Skeletal muscle tissue (tissue), 3 donors: ENCODE measurements at regions not wholly inside any gene's neighbourhood (a gene's known extent, or its start where the extent isn't known, plus 50 kb on each side); places are given as distances from the start of the nearest gene placed in this dataset.

ENCODE experiments used
- H3K27ac ChIP-seq: one replicate; pipeline ENCODE4 v1.7.0; 2013; ENCODE audit warnings: mild to moderate bottlenecking, low read depth, low read length, inconsistent platforms
- H3K27me3 ChIP-seq, 3 donors: one replicate each; pipeline ENCODE4 v1.7.0; 2013; ENCODE audit warnings: low read length in 3 of 3; ENCODE audit not compliant: control insufficient read depth in 3 of 3, insufficient read depth in 3 of 3
- H3K36me3 ChIP-seq, 3 donors: one replicate each; pipeline ENCODE4 v1.7.0; 2013; ENCODE audit warnings: low read length in 3 of 3; ENCODE audit not compliant: control insufficient read depth in 3 of 3, insufficient read depth in 3 of 3
- H3K4me1 ChIP-seq, 3 donors: one replicate each; pipeline ENCODE4 v1.7.0; 2013; ENCODE audit warnings: low read length in 3 of 3, mild to moderate bottlenecking in 3 of 3; ENCODE audit not compliant: control insufficient read depth in 3 of 3, insufficient read depth in 3 of 3
- H3K4me3 ChIP-seq, 3 donors: one replicate each; pipeline ENCODE4 v1.7.0; 2013; ENCODE audit warnings: low read length in 3 of 3
- H3K9ac ChIP-seq, 3 donors: one replicate each; pipeline ENCODE4 v1.7.0; 2013; ENCODE audit warnings: low read length in 3 of 3, mild to moderate bottlenecking in 3 of 3, moderate library complexity in 2 of 3, low read depth in 1 of 3
- H3K9me3 ChIP-seq, 3 donors: one replicate each; pipeline ENCODE4 v1.7.0; 2013; ENCODE audit warnings: low read length in 3 of 3; ENCODE audit not compliant: control insufficient read depth in 3 of 3
- donor health status: Osteomylitis.

DNA sequence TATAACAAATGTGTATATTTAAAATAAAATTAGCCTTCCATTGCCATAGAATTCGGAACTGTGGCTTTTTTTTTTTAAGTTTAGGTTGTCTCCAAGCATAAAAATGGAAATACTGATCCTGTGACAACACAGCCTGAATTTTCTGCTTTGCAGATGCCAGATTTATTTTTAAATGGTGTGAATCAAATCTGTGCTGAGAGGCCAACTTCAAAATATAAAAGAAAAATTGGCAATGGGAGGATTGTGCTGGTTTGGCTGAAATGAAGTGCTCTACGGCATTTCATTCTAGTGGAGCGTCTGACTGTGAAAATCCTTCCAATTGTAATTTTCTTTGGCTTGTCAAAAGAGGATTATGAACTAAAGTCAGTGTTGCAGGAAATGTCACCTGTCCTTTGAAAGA lies 580.3 kb upstream of the ZFP42 start:
- Histone ChIP-seq H3K4me3 (no peak overlapping the region), H3K27me3 (no peaks in the 10 kb centered on the region), H3K27ac (no peak overlapping the region), H3K4me1 (no peaks in the 10 kb centered on the region), H3K9me3 (peaks cover 0 to 3% (median 0%) of the 10 kb centered on the region in 3 donors), H3K36me3 (no peaks in the 10 kb centered on the region), H3K9ac (no peak overlapping the region)

DNA sequence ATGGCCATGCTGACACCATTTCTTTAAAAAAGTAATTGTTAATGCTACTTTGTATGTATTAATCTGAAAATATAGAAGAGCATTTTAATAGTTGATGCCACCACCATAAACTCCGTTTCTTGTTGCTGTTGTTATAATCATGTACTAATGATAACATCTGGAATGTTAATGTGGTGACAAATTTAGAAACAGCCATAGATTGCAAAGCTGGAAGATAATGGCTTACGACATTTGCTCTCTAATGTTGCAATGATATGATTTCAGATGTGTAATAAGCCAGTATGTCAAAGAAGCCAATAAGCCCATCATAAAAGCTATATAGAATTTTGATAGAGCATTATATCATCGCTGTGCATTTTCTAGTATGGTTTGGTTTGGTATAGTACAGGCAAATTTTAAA lies 579.4 kb upstream of the ZFP42 start:
- Histone ChIP-seq H3K9me3 (peaks cover 0 to 3% (median 0%) of the 10 kb centered on the region in 3 donors), H3K4me1 (no peaks in the 10 kb centered on the region), H3K4me3 (no peak overlapping the region), H3K27me3 (no peaks in the 10 kb centered on the region), H3K36me3 (no peaks in the 10 kb centered on the region), H3K27ac (no peak overlapping the region), H3K9ac (no peak overlapping the region)

DNA sequence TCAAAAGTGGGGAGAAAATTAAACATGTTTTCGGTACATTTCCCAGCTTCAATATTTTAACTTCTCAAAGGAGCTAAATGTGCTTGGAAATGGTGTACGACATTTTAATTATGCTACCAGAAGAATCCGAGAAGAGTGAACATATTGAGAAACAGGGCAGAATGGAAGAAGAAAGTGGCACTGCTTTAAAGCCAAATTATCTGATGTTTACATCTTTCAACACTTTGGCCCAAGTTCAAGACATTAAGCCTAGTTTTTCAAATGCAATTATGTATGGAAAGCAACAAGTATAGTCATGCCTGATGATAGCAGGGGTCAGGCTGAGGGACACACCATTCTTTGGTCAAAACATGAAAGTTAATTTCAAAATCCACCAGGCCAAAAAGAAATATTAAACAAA lies 577.9 kb upstream of the ZFP42 start:
- H3K9me3 ChIP-seq = peaks cover 0 to 3% (median 0%) of the 10 kb centered on the region in 3 donors
- no peaks in the 10 kb centered on the region for H3K27me3 ChIP-seq
- no peaks in the 10 kb centered on the region for H3K36me3 ChIP-seq
- H3K4me3 ChIP-seq = no peak overlapping the region
- no peak overlapping the region for H3K9ac ChIP-seq
- H3K4me1 ChIP-seq = no peaks in the 10 kb centered on the region
- no peak overlapping the region for H3K27ac ChIP-seq

- Histone ChIP-seq H3K36me3 (no peaks in the 10 kb centered on the region), H3K27ac (no peak overlapping the region), H3K9ac (no peak overlapping the region), H3K9me3 (no peaks in the 10 kb centered on the region), H3K4me3 (no peak overlapping the region), H3K4me1 (no peaks in the 10 kb centered on the region), H3K27me3 (no peaks in the 10 kb centered on the region)
Measured at GRCh38 chr4:187422655-187423054, 572.9 kb upstream of the ZFP42 start.

DNA sequence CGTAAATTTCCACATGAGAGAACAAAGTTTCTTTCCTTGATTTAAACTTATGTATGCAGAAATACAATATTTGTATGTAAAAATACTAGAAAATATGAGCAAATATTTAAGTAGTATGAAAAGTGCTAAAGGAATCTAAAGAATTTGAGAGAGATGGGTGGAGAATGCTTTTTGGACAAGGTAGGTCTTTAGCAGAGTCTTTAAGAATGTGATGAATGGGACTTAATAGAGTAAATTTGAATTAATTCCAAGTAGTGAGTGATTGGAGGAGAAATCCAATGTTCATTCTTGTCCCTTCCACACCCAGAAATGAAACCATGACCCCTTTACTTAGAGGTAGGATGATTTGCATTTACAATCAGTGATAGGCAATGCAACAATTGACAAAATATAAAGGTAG lies 570.9 kb upstream of the ZFP42 start:
- Histone ChIP-seq H3K4me3 (no peak overlapping the region), H3K4me1 (no peaks in the 10 kb centered on the region), H3K9ac (no peak overlapping the region), H3K27ac (no peak overlapping the region), H3K27me3 (no peaks in the 10 kb centered on the region), H3K36me3 (no peaks in the 10 kb centered on the region), H3K9me3 (no peaks in the 10 kb centered on the region)

DNA sequence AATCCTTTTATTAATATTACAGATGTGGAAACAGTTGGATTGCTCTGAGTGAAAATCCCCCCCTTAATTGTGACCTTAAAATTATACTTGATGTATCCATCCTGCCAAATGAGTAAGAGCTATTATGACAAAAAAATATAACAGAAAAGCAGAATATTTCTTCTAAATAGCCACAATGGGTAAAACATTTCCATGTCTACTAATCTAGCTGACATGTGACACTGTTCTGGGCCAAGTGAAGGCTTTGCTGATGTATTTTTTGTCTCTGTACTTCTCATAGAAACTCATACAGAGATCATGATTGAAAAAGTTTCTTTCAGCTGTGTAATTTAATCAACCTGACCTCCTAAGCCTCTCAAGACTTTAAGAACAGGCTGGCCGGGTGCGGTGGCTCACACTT lies 569.1 kb upstream of the ZFP42 start:
- Histone ChIP-seq H3K4me1 (no peaks in the 10 kb centered on the region), H3K27ac (no peak overlapping the region), H3K27me3 (no peaks in the 10 kb centered on the region), H3K9me3 (no peaks in the 10 kb centered on the region), H3K36me3 (no peaks in the 10 kb centered on the region), H3K4me3 (no peak overlapping the region), H3K9ac (no peak overlapping the region)

- Histone ChIP-seq H3K9ac (no peak overlapping the region), H3K9me3 (no peaks in the 10 kb centered on the region), H3K27ac (no peak overlapping the region), H3K36me3 (no peaks in the 10 kb centered on the region), H3K27me3 (no peaks in the 10 kb centered on the region), H3K4me1 (no peaks in the 10 kb centered on the region), H3K4me3 (no peak overlapping the region)
Measured at GRCh38 chr4:187432310-187432709, 563.3 kb upstream of the ZFP42 start.

DNA sequence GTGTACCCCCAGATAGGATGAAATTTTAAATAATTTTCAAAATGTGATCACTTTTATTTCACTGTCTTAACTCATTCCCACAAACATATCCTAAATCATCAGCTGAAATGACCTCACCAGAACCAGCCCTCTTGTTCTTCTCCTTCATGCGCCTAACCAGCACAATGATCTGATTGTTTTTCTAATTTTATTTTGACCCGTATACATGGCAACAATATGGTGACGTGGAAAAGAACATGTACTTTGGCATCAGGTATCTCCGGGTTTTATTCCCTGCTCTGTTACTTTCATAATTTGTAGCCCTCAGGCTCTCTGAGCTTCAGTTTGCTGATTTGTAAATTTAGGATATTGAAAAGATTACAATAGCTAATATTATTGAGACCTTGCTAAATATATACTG lies 562.4 kb upstream of the ZFP42 start:
- H3K27ac ChIP-seq = no peak overlapping the region
- H3K4me3 ChIP-seq = no peak overlapping the region
- H3K4me1 ChIP-seq = no peaks in the 10 kb centered on the region
- no peaks in the 10 kb centered on the region for H3K27me3 ChIP-seq
- H3K36me3 ChIP-seq = no peaks in the 10 kb centered on the region
- H3K9ac ChIP-seq = no peak overlapping the region
- H3K9me3 ChIP-seq = peaks cover 0 to 6% (median 0%) of the 10 kb centered on the region in 3 donors

GRCh38 chr4:187436251-187436650 lies 559.3 kb upstream of the ZFP42 start:
- Histone ChIP-seq H3K27me3 (no peaks in the 10 kb centered on the region), H3K36me3 (no peaks in the 10 kb centered on the region), H3K4me3 (no peak overlapping the region), H3K27ac (no peak overlapping the region), H3K9me3 (peaks cover 0 to 7% (median 0%) of the 10 kb centered on the region in 3 donors), H3K4me1 (no peaks in the 10 kb centered on the region), H3K9ac (no peak overlapping the region)

DNA sequence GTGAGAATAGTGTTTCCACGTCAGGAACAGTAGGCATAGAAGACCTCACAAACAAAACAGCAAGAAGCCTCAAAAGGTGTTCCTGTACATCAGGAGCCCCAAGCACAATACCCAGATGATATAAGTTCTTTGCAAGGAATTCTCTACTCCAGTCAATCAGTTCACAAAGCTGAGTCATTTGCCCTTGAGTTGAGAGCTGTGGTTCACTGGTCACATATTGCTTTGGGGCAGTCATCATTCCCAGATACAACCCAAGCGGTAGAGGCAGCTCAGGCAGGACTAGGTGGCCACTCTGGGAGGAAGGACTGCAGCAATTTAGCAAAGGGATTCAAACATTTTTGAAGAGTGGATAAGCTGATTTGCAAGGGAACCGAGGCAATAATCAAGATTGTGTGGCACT lies 551.5 kb upstream of the ZFP42 start:
- Histone ChIP-seq H3K4me1 (no peaks in the 10 kb centered on the region), H3K27ac (no peak overlapping the region), H3K36me3 (no peaks in the 10 kb centered on the region), H3K9ac (no peak overlapping the region), H3K27me3 (no peaks in the 10 kb centered on the region), H3K4me3 (no peak overlapping the region), H3K9me3 (no peaks in the 10 kb centered on the region)

GRCh38 chr4:187449702-187450101 lies 545.9 kb upstream of the ZFP42 start:
- Histone ChIP-seq H3K4me3 (no peak overlapping the region), H3K9ac (no peak overlapping the region), H3K27me3 (no peaks in the 10 kb centered on the region), H3K27ac (no peak overlapping the region), H3K9me3 (no peaks in the 10 kb centered on the region), H3K4me1 (no peaks in the 10 kb centered on the region), H3K36me3 (no peaks in the 10 kb centered on the region)
